HepG2 (cell line): ENCODE measurements at regions not wholly inside any gene's neighbourhood (a gene's known extent, or its start where the extent isn't known, plus 50 kb on each side); places are given as distances from the start of the nearest gene placed in this dataset.
A peak's percentile ranks its signal among the peaks of the same experiment; 100 is the strongest.

Experiments
- ARID4A ChIP-seq: sonication (generic); formaldehyde crosslinking; IDR thresholded peaks from 2 replicates; pipeline ENCODE4 v1.5.0; 2020; ENCODE audit warnings: mild to moderate bottlenecking, missing genetic modification reagents, borderline replicate concordance
- DRAP1 ChIP-seq: IDR thresholded peaks from 2 replicates; pipeline ENCODE4 v1.6.1; 2016; ENCODE audit warnings: missing genetic modification reagents, missing compliant biosample characterization
- HIC2 ChIP-seq: sonication (generic); formaldehyde crosslinking; IDR thresholded peaks from 2 replicates; pipeline ENCODE4 v1.9.0; 2022; ENCODE audit warnings: low read depth, missing genetic modification reagents
- IRF2 ChIP-seq: IDR thresholded peaks from 2 replicates; pipeline ENCODE4 v1.6.1; 2018; ENCODE audit warnings: missing genetic modification reagents, missing compliant biosample characterization
- KLF16 ChIP-seq, 2 experiments: sonication (generic) in 1 of 2; formaldehyde crosslinking in 1 of 2; IDR thresholded peaks; 2 replicates each; pipeline versions ENCODE4 v1.6.1 to v1.8.0; 2016 to 2023; ENCODE audit warnings: missing genetic modification reagents in 2 of 2, missing compliant biosample characterization in 1 of 2
- MED1 ChIP-seq: sonication (generic); formaldehyde crosslinking; IDR thresholded peaks from 2 replicates; pipeline ENCODE4 v1.4.0; 2020; ENCODE audit warnings: missing genetic modification reagents
- POLR2AphosphoS5 ChIP-seq: IDR thresholded peaks from 2 replicates; pipeline ENCODE4 v1.6.1; 2012; ENCODE audit warnings: low read depth, low read length
- POLR2G ChIP-seq: fragments of 200-400 bp; formaldehyde crosslinking; IDR thresholded peaks from 2 replicates; pipeline ENCODE4 v1.6.1; 2018; ENCODE audit warnings: mild to moderate bottlenecking, low read depth, low read length, moderate library complexity
- SOX13 ChIP-seq, 3 experiments: fragments of 450-650 bp in 1 of 3; sonication (generic) in 1 of 3; formaldehyde crosslinking in 1 of 3; IDR thresholded peaks in 2 of 3; conservative IDR thresholded peaks in 1 of 3; 2 replicates each; pipeline versions ENCODE4 v1.5.0 to v1.6.1; 2016 to 2020; ENCODE audit warnings: antibody characterized with exemption in 1 of 3, mild to moderate bottlenecking in 1 of 3, missing compliant biosample characterization in 1 of 3, missing genetic modification reagents in 1 of 3, moderate library complexity in 1 of 3
- STAG1 ChIP-seq: sonication (generic); formaldehyde crosslinking; IDR thresholded peaks from 2 replicates; pipeline ENCODE4 v1.4.0; 2020; ENCODE audit warnings: missing genetic modification reagents
- TEAD3 ChIP-seq: optimal IDR thresholded peaks from 2 replicates; pipeline ENCODE3; 2016; ENCODE audit warnings: borderline replicate concordance
- ZFP41 ChIP-seq: sonication (generic); formaldehyde crosslinking; IDR thresholded peaks from 2 replicates; pipeline ENCODE4 v1.4.0; 2020; ENCODE audit warnings: mild to moderate bottlenecking, missing genetic modification reagents, borderline replicate concordance
- ZNF3 ChIP-seq: IDR thresholded peaks from 2 replicates; pipeline ENCODE4 v1.7.0; 2017; ENCODE audit warnings: inconsistent platforms
- ZNF432 ChIP-seq: sonication (generic); formaldehyde crosslinking; IDR thresholded peaks from 2 replicates; pipeline ENCODE4 v1.5.0; 2020; ENCODE audit warnings: missing genetic modification reagents, mild to moderate bottlenecking, borderline replicate concordance
- ZNF609 ChIP-seq: sonication (generic); formaldehyde crosslinking; IDR thresholded peaks from 2 replicates; pipeline ENCODE4 v1.4.0; 2020; ENCODE audit warnings: mild to moderate bottlenecking, missing genetic modification reagents, borderline replicate concordance
- ZNF746 ChIP-seq: sonication (generic); formaldehyde crosslinking; IDR thresholded peaks from 2 replicates; pipeline ENCODE4 v1.8.0; 2022; ENCODE audit warnings: mild to moderate bottlenecking, missing genetic modification reagents
- ZNF777 ChIP-seq: sonication (generic); formaldehyde crosslinking; IDR thresholded peaks from 2 replicates; pipeline ENCODE4 v1.4.0; 2020; ENCODE audit warnings: missing genetic modification reagents
- ZNF83 ChIP-seq: sonication (generic); formaldehyde crosslinking; IDR thresholded peaks from 2 replicates; pipeline ENCODE4 v1.4.0; 2020; ENCODE audit warnings: missing genetic modification reagents, mild to moderate bottlenecking, borderline replicate concordance

GRCh38 chr1:87795615-87796337, 467.1 kb downstream of the LMO4 start (continued):
- TF ChIP-seq ZNF609 (CRISPR knock-in tag) (peak; percentile 48; the same call in 1 of the 2 replicates), KLF16 (CRISPR knock-in tag; IDR thresholded peaks at IDR 0.05) (no peak), POLR2AphosphoS5 (peak; percentile 72), DRAP1 (peak; percentile 74), ARID4A (CRISPR knock-in tag) (peak; percentile 14; the same call in 1 of the 2 replicates), SOX13 (IDR thresholded peaks at IDR 0.05) (no peak), SOX13 (CRISPR knock-in tag; conservative IDR thresholded peaks at IDR 0.05 in 1 of 2, IDR thresholded peaks at IDR 0.05 in 1 of 2) (peak in 1 of 2 experiments; percentile 53; a peak in 2 of 4 replicates), STAG1 (CRISPR knock-in tag) (no peak), ZFP41 (CRISPR knock-in tag) (no peak), POLR2G (peak; percentile 49; the same call in 1 of the 2 replicates), ZNF83 (CRISPR knock-in tag) (no peak), ZNF746 (CRISPR knock-in tag) (no peak), TEAD3 (CRISPR knock-in tag) (peak; percentile 23), ZNF777 (CRISPR knock-in tag) (no peak), ZNF432 (CRISPR knock-in tag) (no peak), HIC2 (no peak), MED1 (peak; percentile 56), ZNF3 (CRISPR knock-in tag) (no peak), IRF2 (CRISPR knock-in tag) (0 out of 2 replicates have a peak, but pooled peaks have one; percentile 38)
